HG02571 (cell line): ENCODE measurements at regions not wholly inside any gene's neighbourhood (a gene's known extent, or its start where the extent isn't known, plus 50 kb on each side); places are given as distances from the start of the nearest gene placed in this dataset.

Experiments used
- ATAC-seq: cut with Tn5 transposase; IDR thresholded peaks from one replicate; pipeline ENCODE4 v1.9.1; 2021; ENCODE audit warnings: mild to moderate bottlenecking, moderate library complexity; ENCODE audit not compliant: unreplicated experiment

DNA sequence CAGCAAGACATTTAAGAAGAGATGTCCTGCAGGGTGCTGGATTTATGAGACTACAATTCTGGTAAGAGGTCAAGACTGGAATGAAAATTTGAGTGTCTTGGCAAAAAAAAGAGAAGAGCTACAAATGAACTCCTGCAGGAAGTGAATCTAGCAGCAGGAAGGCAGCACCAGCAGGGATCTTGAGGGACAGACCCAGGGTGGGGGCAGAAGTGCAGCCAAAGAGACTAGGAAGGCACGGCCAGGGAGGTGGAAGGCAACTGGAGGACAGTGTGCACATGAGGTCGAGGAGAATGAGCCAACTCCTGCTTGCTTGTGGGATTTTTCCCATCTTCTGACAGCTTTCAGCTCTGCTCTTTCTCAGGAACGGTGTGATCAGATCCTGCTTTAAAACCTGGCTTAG, 263.2 kb downstream of the BUD13 start:
- ATAC-seq: no peak

DNA sequence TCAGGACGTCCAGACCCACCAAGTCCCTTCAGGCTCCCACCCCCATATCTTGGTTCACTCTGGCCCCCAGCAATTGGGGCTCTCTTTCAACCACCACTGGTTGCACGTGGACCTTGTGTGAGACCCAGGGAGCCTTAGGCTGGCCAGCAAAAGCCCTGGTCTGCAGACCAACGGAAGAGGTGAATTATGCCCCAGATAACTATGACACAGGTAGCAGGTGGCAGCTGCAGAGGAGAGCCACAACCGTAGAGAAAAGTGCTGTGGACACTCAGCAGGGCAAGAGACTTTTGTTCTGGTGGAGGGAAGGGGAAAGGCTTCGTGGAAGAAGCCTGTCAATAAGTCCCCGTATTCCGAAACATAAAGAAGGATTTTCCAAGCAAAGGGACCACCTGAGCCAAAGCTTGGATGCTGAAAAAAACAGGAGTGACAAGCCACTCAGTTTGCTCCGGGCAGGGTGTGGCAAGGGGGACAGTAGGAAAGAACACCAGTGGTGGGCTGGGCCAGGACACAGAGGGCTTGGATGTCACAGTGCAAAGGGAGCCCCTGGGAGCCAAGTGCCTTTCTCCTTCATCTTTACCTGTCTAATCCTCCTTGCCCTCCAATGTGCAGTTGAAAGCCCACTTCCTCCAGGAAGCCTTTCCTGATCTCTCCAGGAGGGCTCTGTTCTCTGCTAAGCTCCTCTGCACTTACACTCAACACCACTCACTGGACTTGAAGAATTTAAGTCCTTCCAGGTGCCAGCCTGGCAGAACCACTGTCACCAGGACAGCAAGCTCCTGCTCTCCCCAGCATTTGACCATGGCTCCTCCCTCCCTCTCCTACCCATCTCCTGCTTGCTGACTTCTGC, 264.7 kb downstream of the BUD13 start:
- no peak for ATAC-seq

DNA sequence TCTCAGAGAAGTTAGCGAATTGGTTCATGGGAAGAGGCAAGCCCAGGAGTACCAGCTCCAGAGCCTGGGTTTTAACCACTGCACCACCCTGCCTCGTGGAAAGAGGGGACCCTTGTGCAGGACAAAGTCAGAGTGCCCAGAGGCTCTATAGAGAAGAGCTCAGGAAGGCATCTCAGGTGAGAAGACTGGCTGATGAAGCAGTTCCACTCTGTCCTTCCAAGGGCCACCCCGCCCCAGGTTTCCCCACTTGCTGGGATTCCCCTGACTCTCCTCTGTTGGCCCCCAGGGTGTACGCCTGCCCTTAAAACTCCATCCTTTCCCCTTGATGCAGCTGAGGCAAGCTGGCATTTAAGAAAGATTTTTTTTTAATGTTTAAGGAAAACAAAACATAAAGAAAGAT, 265.8 kb downstream of the BUD13 start:
- no peak for ATAC-seq

DNA sequence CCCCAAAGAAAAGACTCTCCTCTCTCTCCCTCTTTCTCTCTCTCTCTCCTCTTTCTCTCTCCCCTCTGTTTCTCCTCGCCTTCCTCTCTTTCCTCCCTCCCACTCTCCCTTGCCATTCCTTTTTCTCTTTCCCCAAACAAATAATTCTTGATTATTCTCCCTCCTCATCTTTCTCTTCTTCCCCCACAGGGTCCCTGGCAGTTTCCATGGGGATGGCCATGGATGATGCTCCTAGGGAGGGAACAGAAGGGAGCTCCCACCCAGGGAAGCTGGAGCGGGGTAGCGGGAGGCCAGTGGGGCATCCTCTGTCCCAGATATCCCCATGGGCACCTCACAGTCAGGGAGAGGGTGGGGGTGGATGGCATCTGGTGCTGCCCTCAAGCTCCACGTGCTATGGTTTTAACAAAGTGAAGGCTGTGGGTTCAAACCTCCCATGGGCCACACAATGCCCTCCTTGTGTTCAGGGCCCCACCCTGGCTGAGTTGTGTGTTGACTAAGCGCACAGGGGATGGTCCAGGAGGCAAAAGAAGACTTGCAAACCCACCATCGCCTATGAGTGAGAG, 266.4 kb downstream of the BUD13 start:
- ATAC-seq: no peak

DNA sequence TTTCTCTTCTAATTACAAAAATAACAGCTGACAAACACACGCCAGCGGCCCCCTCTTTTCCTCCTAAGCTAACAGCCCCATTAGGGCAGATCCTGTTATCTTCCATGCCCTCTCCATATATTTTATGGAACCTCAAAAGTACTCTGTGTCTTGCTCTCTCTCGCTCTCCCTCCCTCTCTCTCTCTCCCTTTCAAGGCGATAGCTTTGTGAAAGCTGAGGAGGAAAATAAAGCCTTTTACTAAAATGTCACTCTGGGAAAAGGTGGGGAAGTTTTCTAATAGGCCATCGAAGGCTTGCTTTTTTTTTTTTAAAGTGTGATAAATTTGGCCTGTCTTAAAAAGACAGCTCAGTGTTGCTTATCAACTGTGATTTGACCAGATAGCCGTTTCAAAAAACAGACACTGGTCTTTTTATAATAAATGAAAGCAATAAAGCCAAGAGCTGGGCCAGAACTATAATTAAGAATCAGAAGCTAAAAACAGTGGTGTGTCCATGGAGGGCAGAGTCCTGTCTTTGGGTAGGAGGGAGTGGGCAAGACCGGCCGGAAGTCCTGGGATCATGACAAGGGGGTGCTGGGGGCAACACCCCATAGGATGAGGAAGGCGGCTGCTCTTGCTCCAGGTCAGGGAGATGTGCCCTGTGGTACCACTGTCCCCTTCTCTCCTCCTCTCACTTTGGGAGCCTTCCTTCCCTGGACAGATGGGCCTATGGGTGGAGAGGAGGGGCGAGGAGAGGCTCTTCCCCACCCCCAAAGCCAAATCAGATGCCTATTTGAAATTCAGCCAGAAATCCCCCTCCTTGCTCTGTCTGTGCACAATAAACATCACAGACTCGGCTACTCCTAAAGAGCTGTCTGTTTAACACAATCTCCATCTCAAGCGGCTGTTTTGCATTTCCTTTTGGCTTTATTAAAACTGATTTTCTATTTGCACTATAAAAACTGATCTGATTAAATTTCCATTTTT, 267.2 kb downstream of the BUD13 start:
- ATAC-seq: no peak

DNA sequence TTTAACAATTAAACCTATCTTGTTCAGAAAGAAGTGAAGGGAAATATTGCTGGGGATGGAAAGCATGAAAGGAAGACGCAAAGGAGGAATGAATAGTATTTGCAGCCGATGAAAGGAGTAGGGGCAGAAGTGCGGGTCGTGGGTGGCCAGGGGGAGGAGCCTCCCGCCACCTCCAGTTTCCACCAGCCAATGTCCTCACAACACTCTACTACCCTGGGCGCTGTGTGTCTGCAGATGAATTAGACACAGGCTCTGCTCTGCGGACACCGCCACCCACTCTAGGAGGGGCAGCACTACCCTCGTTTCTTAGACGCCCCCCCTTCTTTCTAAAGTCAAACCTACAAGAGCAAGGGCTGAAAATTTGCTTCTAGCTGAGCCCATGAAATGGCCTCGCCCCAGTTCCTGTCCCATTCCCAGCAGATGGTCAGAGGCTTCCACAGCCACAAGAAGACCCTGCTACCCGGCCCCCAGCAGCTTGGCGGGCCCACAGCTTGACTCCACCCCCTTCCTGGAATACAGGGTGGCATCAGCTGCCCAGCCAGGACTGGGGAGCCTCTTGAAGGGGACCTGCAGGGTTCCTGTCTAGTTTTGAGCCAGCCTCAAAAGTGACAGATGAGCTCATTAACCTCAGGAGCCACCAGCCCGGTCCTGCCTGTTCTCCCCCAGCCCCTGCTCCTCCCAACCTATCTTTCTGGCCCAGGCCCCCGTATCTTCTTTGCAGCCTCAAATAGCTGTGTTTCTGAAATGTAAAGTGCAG, 268.1 kb downstream of the BUD13 start:
- ATAC-seq: no peak

DNA sequence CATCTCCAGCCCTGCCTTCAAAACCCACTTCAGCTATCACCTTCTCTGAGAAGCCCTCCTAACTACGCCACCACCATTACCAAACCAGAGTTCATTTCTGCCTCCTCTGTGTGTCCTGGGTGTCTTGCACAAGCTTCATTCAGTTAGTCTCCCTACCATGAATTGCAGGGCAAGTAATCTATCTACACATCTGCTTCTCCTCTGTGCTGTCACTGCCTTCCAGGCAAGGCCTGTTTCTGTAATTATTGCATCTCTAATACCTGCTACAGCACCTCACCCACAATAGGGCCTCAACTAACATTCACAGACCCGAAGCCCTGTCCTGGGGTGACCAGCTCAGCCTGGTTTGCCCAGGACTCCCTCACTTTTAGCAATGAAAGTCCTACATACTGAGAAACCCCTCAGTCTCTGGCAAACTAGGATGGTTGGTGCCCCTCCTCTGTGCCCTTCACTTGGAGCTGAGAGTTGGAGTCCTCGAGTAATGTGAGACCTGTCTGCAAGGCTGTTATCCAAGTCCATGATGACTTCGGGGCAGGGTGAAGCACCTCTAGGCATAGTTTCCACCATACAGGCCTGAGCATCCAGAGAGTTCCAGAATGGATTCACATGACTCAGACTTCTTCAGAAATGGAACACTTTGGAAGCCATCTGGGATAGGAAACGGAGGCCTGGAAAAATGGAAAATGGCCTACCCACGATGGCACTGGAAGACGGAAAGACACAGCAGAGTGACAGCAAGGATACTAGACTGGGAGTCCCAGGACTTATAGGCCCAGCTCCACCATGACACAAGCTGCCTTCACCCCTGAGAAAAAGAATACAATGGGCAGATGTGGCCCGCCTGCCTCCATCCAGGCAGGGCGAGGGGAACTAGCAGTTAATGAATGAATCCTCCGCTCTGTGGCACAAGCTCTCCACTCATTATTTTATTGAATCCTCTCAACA, 269.3 kb downstream of the BUD13 start:
- no peak for ATAC-seq

DNA sequence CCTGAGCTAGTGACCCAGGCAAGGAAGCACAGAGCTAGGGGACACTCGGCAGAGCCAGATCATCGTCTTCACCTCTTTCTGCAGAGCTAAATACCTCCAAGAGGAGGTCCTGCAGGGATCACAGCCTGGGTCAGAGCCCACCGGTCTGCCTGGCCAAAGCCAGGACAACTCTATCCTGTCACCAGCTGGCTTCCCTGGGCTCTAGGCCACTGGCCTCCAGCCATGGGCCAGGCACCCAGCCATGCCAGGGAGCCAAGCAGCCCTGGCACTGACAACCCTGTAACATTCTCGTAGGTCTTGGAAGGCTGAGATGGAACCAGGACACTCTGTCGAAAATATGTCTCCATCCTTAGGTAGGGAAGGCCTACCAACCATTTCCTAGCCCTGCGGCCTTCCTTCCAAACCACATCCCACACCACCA, 270.1 kb downstream of the BUD13 start:
- ATAC-seq: no peak

DNA sequence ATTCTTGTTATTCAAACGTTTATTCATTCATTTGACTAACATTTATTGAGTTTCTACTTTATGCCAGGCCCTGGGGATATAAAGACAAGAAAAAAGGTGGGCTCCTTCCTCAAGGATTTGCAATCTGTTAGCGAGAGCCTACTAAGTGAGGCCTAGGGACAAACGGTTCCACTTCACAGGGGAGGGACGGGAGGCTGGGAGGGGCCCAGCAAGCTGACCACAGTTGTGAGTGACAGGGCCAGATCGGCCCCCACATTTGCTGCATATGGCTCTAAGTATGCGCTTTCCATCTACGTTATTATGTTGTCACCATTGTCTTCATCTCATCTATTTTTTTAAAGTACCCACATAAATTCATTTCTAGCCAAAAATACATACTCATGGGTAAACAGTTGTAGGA, 271.1 kb downstream of the BUD13 start:
- no peak for ATAC-seq

DNA sequence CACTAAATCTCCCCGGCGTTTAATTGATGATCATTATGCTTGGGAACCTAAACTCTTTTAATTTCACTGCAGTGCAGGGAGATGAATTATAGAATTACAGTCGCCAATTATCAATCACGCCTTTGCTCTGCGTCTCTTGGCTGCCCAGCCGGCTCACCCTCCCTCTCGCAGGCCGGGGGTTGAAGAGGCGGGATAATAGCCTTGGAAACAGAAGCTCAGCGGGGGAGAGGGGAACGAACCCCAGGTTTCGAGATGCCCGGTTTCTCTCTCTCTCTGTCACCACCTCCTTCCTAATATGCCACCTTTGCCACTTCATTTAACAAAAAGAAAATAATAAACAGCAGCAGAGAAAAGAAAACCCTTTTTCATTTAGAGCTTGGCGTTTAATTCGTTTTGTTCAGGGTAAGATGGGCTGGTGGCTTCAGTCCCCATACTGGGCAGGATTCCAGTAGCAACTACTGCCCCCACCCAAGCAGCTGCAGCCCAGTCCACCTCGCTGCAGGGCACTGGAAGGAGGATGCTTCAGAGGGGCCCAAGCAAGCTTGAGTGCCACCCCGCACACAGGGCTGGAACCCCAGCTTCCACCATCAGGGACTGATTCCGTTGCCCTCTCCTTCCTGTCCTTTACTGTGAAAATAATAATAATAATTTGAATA, 271.7 kb downstream of the BUD13 start:
- no peak for ATAC-seq

DNA sequence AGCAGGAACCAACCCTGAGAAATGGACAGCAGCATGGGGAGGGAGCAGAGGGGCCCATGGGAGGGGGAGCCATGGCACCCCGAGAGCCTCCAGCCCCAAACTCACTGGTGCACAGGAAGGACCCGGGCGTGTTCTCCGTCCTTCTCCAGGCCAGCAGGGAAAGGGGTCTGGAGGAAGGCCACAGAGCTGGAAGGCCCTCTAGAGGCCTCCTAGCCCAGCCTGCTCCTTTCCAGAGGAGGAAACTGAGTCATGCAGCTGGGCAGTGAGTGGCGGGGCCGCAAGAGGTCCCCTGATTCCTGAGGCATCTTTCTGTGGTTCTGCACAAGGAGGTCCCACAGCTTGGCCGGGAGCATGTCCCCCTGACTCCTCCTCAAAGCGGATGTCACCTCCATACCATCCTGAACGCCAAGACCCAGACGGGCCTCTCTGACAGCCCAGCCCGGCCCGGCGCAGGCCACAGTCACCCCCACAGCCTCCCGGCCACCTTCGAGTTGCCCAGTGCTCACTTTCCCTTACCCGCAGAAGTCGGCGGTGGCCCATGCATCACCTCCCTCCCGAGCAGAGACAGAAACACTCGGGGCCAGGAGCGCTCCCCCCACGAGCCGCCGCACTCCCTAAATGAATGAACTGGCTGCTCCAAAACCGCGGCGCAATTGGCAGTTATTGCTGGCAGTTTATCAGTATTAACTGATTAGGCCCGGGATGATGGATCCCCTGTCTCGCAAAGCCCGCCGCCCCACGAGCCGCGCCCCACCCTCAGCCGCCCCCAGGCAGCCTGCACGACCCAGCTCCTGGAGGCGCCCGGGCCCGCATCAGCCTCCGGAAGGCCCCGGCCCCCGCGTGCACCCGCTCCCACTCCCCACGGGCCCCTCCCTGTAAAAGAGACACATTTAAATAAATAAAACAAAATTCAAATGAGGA, 272.5 kb downstream of the BUD13 start:
- no peak for ATAC-seq

DNA sequence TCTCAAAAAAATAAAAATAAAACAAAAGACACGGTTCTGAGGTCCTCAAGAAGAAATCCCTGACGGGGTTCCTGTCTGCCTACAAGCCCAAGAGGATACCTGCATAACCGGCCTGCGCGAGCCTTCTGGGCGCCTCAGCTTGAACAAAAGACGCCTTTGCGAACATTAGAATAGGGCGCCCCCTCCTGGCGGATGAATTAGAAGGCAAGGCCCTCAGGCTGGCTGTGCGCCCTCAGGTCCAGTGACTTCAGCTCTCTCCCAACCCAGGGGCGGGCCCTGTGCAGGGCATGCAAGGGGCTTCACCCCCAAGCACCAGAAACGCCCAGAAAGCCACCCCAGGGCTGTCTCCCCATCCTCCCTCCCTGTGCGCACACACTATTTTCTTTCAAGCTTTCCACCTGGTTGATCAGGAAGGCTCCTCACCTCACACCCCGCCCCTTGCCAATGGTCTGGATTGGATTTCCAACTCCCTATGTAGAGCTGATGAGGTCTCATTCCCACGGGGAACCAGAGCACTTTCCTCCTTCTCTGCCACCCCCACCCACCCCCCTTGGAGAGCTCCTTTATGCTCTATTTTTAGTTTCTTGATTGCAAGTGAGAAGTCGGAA, 273.3 kb downstream of the BUD13 start:
- no peak for ATAC-seq

DNA sequence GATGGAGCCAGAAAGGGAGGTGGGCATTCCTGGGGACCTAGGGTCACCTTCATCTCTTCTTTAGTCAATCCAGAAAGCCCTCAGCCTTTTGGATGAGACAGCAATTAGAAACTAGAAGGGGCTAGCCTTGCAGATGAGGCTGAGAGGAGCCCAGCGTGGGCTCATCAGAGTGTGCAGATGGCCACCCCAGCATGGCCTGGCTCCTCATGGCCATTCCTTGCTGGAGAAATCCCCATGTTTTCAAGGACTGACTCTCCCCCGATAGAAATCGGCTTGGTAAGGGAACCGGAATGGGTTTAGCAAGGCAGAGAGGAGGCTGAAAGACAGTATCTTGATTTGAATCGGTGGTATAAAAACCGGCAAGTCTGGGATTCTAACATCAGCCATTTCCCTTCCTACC, 274.6 kb downstream of the BUD13 start:
- ATAC-seq: no peak

DNA sequence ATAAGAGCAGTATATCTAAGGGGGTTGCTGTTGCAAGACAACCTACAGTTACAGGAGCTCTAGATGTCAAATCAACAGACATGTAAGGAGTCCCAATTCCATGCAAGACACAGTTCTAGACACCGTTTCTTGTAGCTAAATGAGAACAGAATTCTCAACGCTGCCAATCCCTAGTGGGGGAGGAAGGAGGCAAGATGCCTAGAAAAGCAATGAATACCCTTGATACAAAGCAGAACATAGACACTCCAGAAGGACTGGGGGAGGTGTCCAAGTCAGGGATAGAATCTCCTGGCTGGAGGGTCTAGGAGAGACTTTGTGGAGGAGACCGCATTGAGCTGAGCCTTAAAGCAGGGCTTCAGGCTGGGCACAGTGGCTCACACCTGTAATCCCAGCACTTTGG, 280.2 kb downstream of the BUD13 start:
- no peak for ATAC-seq

DNA sequence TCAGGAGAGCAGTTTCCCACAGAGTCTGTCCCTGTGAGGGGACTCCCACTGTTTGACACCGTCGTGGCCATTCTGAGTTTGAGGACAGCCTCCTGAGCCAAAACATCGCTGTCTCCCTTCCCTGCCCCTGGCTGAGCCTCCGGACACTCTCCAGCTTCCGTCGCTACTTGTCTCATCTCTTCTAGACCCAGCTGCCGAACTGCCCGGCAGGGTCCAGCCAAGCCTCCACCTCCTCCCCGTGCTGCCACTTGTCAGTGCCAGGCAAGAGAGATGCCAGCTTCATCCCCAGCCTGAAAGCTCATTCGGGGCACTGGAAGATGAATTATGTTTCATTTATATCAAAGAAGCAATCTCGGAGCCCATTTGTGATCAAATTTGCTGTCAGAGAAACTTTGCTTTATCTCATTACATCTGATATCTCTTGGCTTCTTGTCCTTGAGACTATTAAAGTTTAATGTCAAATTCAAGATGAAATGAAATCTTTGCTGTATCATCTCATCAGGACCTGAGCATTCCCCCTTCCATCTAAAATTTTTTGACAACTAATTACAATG, 283.9 kb downstream of the BUD13 start:
- no peak for ATAC-seq

DNA sequence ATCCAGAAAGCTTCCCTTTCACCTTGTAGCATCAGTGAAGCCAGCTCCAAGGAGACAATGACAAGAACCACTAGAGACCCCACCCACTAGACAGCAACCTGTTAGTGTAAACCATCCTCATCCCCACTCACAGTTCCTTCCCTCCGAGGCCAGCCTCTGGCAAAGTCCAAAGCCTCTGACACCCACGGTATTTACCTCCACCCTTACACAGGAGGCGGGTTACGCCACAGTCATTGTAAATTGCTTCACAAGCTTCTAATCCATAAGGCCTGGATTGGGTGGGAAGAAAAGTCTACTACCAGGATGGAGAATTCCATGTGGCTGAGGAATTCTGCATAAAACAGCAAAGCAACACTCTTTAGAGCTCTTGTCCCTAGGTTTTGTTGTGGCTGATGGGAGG, 287.4 kb downstream of the BUD13 start:
- no peak for ATAC-seq

DNA sequence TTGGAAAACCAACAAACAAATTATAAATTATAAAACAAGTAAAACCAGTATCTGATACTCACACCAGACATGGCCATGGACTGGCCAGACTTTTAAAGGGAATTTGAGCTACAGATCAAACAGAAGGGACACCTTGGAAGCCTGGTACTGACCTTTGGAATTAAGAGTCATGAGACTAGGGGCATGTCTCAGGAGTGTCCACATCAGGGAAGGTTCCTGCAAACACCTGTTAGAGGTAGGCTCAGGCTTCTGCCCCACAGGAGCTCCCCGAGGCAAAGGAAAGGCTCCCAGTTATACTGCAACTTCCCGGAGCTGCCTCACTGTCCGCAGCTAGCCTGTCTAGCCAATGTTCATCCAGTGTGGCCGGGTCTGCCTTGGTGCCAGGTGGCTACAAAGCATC, 290.1 kb downstream of the BUD13 start:
- no peak for ATAC-seq
